ENCODE measurements at regions not wholly inside any gene's neighbourhood (a gene's known extent, or its start where the extent isn't known, plus 50 kb on each side); places are given as distances from the start of the nearest gene placed in this dataset.

GRCh38 chr5:174221436-174221835, 175.9 kb downstream of the NSG2 start:
- TF ChIP-seq CTCF (IDR thresholded peaks at IDR 0.05; ENCODE audit: insufficient read depth, low read length) (no peak), POLR2AphosphoS5 (IDR thresholded peaks at IDR 0.05; ENCODE audit: low read depth) (no peak), SPI1 (IDR thresholded peaks at IDR 0.05; ENCODE audit: borderline replicate concordance, low read depth) (no peak), GABPA (IDR thresholded peaks at IDR 0.05; ENCODE audit: low read depth) (no peak)
